NCI-H1694 (cell line): ENCODE measurements at regions not wholly inside any gene's neighbourhood (a gene's known extent, or its start where the extent isn't known, plus 50 kb on each side); places are given as distances from the start of the nearest gene placed in this dataset.
"Not testable (repeated sequence)": the region's sequence is repeated elsewhere in the genome, so short reads cannot be mapped to it uniquely, and the experiment has no call there.

Experiments used
- DNase-seq: peaks from one replicate; lab custom pipeline; 2025; lab: John Stamatoyannopoulos, UW

GRCh38 chr9:17083258-17083657, 51.6 kb upstream of the CNTLN start:
- no peak for DNase-seq

- DNase-seq, result no peak
Measured at GRCh38 chr9:17082343-17083064, 52.3 kb upstream of the CNTLN start.

- no peak for DNase-seq
Measured at GRCh38 chr9:17081814-17082213, 53.0 kb upstream of the CNTLN start.

- DNase-seq, result no peak
Measured at GRCh38 chr9:17081351-17081750, 53.5 kb upstream of the CNTLN start.

GRCh38 chr9:17075758-17076485, 58.9 kb upstream of the CNTLN start:
- no peak for DNase-seq

GRCh38 chr9:17075146-17075757, 59.6 kb upstream of the CNTLN start:
- DNase-seq, result no peak

- DNase-seq, result not testable (repeated sequence)
Measured at GRCh38 chr9:17072563-17072962, 62.3 kb upstream of the CNTLN start.

- DNase-seq, result no peak
Measured at GRCh38 chr9:17068671-17069070, 66.2 kb upstream of the CNTLN start.

GRCh38 chr9:17065062-17065461, 69.8 kb upstream of the CNTLN start:
- no peak for DNase-seq

GRCh38 chr9:17064558-17064957, 70.3 kb upstream of the CNTLN start:
- peak; percentile 50 for DNase-seq

GRCh38 chr9:17063535-17064135, 71.2 kb upstream of the CNTLN start:
- DNase-seq, result peak; percentile 34

GRCh38 chr9:17062497-17062896, 72.3 kb upstream of the CNTLN start:
- no peak for DNase-seq

- no peak for DNase-seq
Measured at GRCh38 chr9:17060450-17060849, 74.4 kb upstream of the CNTLN start.

- no peak for DNase-seq
Measured at GRCh38 chr9:17059465-17059864, 75.4 kb upstream of the CNTLN start.

- DNase-seq, result no peak
Measured at GRCh38 chr9:17057729-17058128, 77.1 kb upstream of the CNTLN start.

GRCh38 chr9:17052626-17053025, 82.2 kb upstream of the CNTLN start:
- DNase-seq, result no peak

GRCh38 chr9:17045381-17045940, 89.4 kb upstream of the CNTLN start:
- DNase-seq, result no peak

- DNase-seq, result no peak
Measured at GRCh38 chr9:17031546-17031945, 103.3 kb upstream of the CNTLN start.

- DNase-seq, result no peak
Measured at GRCh38 chr9:17025281-17025680, 109.6 kb upstream of the CNTLN start.

- DNase-seq, result no peak
Measured at GRCh38 chr9:17024129-17024528, 110.7 kb upstream of the CNTLN start.

GRCh38 chr9:17021387-17021970, 113.4 kb upstream of the CNTLN start:
- no peak for DNase-seq

GRCh38 chr9:17019398-17019797, 115.4 kb upstream of the CNTLN start:
- DNase-seq, result no peak
